ENCODE measurements at regions not wholly inside any gene's neighbourhood (a gene's known extent, or its start where the extent isn't known, plus 50 kb on each side); places are given as distances from the start of the nearest gene placed in this dataset.

- ChIA-PET CTCF (no interaction called here), POLR2A (no interaction called here)
- no peak for TF ChIP-seq BHLHE40 (IDR thresholded peaks at IDR 0.05; ENCODE audit: borderline replicate concordance)
- TF ChIP-seq LEF1 (IDR thresholded peaks at IDR 0.05; ENCODE audit: borderline replicate concordance) = no peak
- no peak for TF ChIP-seq FOXA1 (IDR thresholded peaks at IDR 0.05)
- TF ChIP-seq FOXK2 (IDR thresholded peaks at IDR 0.05) = no peak
- no peak for TF ChIP-seq TARDBP (IDR thresholded peaks at IDR 0.05)
- TF ChIP-seq PKNOX1 (IDR thresholded peaks at IDR 0.05) = no peak
- no peak for TF ChIP-seq ARNT (IDR thresholded peaks at IDR 0.05)
- no peak for TF ChIP-seq L3MBTL2 (conservative IDR thresholded peaks at IDR 0.05)
- no peak for TF ChIP-seq SP1 (IDR thresholded peaks at IDR 0.05)
- TF ChIP-seq NFRKB (IDR thresholded peaks at IDR 0.05) = no peak
- no peak for TF ChIP-seq FOXM1 (IDR thresholded peaks at IDR 0.05; ENCODE audit: borderline replicate concordance)
- TF ChIP-seq CTBP1 (IDR thresholded peaks at IDR 0.05; ENCODE audit: borderline replicate concordance) = no peak
- TF ChIP-seq SUZ12 (IDR thresholded peaks at IDR 0.05) = no peak
- no peak for TF ChIP-seq ZNF384 (IDR thresholded peaks at IDR 0.05)
- no peak for TF ChIP-seq HDGF (IDR thresholded peaks at IDR 0.05; ENCODE audit: borderline replicate concordance)
- no peak for TF ChIP-seq ELF4 (IDR thresholded peaks at IDR 0.05)
- DNase-seq (ENCODE audit: extremely low spot score) = no peak
Measured at GRCh38 chr5:7329141-7329540, 66.8 kb upstream of the ADCY2 start.

GRCh38 chr5:7329712-7330111 lies 66.2 kb upstream of the ADCY2 start:
- no peak for DNase-seq (ENCODE audit: extremely low spot score)
- POLR2A ChIA-PET = no interaction called here
- CTCF ChIA-PET = no interaction called here
- TF ChIP-seq TARDBP (IDR thresholded peaks at IDR 0.05) (no peak), SUZ12 (IDR thresholded peaks at IDR 0.05) (no peak), CTBP1 (IDR thresholded peaks at IDR 0.05; ENCODE audit: borderline replicate concordance) (no peak), ELF4 (IDR thresholded peaks at IDR 0.05) (no peak), SP1 (IDR thresholded peaks at IDR 0.05) (no peak), HDGF (IDR thresholded peaks at IDR 0.05; ENCODE audit: borderline replicate concordance) (no peak), L3MBTL2 (conservative IDR thresholded peaks at IDR 0.05) (no peak), FOXA1 (IDR thresholded peaks at IDR 0.05) (no peak), NFRKB (IDR thresholded peaks at IDR 0.05) (no peak), LEF1 (IDR thresholded peaks at IDR 0.05; ENCODE audit: borderline replicate concordance) (no peak), BHLHE40 (IDR thresholded peaks at IDR 0.05; ENCODE audit: borderline replicate concordance) (no peak), ARNT (IDR thresholded peaks at IDR 0.05) (no peak), ZNF384 (IDR thresholded peaks at IDR 0.05) (no peak), FOXM1 (IDR thresholded peaks at IDR 0.05; ENCODE audit: borderline replicate concordance) (no peak), PKNOX1 (IDR thresholded peaks at IDR 0.05) (no peak), FOXK2 (IDR thresholded peaks at IDR 0.05) (no peak)

- CTCF ChIA-PET = interaction anchor here (0.6 kb wide), 1 partner anchor 1388 kb away, joined by 3 read pairs; no protein-coding TSS in a partner anchor
- no peak for DNase-seq (ENCODE audit: extremely low spot score)
- POLR2A ChIA-PET = no interaction called here
- TF ChIP-seq PKNOX1 (IDR thresholded peaks at IDR 0.05) (no peak), NFRKB (IDR thresholded peaks at IDR 0.05) (no peak), ARNT (IDR thresholded peaks at IDR 0.05) (no peak), L3MBTL2 (conservative IDR thresholded peaks at IDR 0.05) (no peak), LEF1 (IDR thresholded peaks at IDR 0.05; ENCODE audit: borderline replicate concordance) (no peak), ELF4 (IDR thresholded peaks at IDR 0.05) (no peak), FOXK2 (IDR thresholded peaks at IDR 0.05) (no peak), SUZ12 (IDR thresholded peaks at IDR 0.05) (no peak), SP1 (IDR thresholded peaks at IDR 0.05) (no peak), FOXA1 (IDR thresholded peaks at IDR 0.05) (no peak), FOXM1 (IDR thresholded peaks at IDR 0.05; ENCODE audit: borderline replicate concordance) (no peak), CTBP1 (IDR thresholded peaks at IDR 0.05; ENCODE audit: borderline replicate concordance) (no peak)
Measured at GRCh38 chr5:7330256-7330655, 65.7 kb upstream of the ADCY2 start.

GRCh38 chr5:7331131-7331530 lies 64.8 kb upstream of the ADCY2 start:
- POLR2A ChIA-PET = no interaction called here
- CTCF ChIA-PET = no interaction called here
- no peak for DNase-seq (ENCODE audit: extremely low spot score)
- TF ChIP-seq PKNOX1 (IDR thresholded peaks at IDR 0.05) (no peak), ARNT (IDR thresholded peaks at IDR 0.05) (no peak), NFRKB (IDR thresholded peaks at IDR 0.05) (no peak), FOXA1 (IDR thresholded peaks at IDR 0.05) (no peak), LEF1 (IDR thresholded peaks at IDR 0.05; ENCODE audit: borderline replicate concordance) (no peak)

Measured in HEK293T (cell line).